WTC11 (cell line): ENCODE measurements at regions not wholly inside any gene's neighbourhood (a gene's known extent, or its start where the extent isn't known, plus 50 kb on each side); places are given as distances from the start of the nearest gene placed in this dataset.
"Not testable (repeated sequence)": the region's sequence is repeated elsewhere in the genome, so short reads cannot be mapped to it uniquely, and the experiment has no call there.

Experiments used
- ESRRA ChIP-seq: sonication (generic); formaldehyde crosslinking; IDR thresholded peaks from 2 replicates; pipeline ENCODE4 v1.8.1; 2022; ENCODE audit warnings: mild to moderate bottlenecking, missing genetic modification reagents, borderline replicate concordance
- GABPB1 ChIP-seq: sonication (generic); formaldehyde crosslinking; IDR thresholded peaks from 2 replicates; pipeline ENCODE4 v1.8.1; 2023; ENCODE audit warnings: mild to moderate bottlenecking, missing genetic modification reagents
- ZNF121 ChIP-seq: sonication (generic); formaldehyde crosslinking; IDR thresholded peaks from 2 replicates; pipeline ENCODE4 v1.8.0; 2023; ENCODE audit warnings: missing genetic modification reagents
- ZNF416 ChIP-seq: fragments of 250-450 bp; sonication (Bioruptor Pico); IDR thresholded peaks from 2 replicates; pipeline ENCODE4 v1.9.0; 2021; ENCODE audit warnings: mild to moderate bottlenecking, inconsistent platforms
- TF ChIP-seq, protein P1 (sequence below): sonication (generic); formaldehyde crosslinking; IDR thresholded peaks from 2 replicates; pipeline ENCODE4 v1.8.1; 2023; ENCODE audit warnings: mild to moderate bottlenecking, missing genetic modification reagents, moderate library complexity
- TF ChIP-seq, protein P2 (sequence below): sonication (generic); formaldehyde crosslinking; IDR thresholded peaks from 2 replicates; pipeline ENCODE4 v1.8.0; 2022; ENCODE audit warnings: mild to moderate bottlenecking, missing genetic modification reagents

DNA sequence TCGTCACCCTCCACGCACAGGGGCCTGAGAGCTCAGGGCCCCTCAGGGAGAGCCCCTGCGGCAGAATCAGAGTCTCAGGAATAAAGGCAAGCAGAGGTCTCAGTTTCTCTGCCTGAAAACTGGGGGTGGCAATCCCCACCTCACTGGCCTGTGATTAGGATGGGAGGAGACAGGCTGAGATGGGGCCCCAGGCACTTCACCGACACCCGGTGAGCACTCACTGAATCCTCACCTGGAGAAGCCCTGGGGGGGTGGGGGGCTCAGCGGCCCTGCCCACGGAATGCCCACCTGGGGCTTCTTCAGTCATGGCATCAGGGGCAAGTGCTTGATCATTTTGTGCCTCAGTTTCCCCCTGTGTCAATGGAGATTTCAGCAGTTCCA is 192.0 kb downstream of the LAT start:
- not testable (repeated sequence) for TF ChIP-seq ZNF416, ESRRA, GABPB1, ZNF121 (CRISPR knock-in tag)
- TF ChIP-seq, protein P1, sequence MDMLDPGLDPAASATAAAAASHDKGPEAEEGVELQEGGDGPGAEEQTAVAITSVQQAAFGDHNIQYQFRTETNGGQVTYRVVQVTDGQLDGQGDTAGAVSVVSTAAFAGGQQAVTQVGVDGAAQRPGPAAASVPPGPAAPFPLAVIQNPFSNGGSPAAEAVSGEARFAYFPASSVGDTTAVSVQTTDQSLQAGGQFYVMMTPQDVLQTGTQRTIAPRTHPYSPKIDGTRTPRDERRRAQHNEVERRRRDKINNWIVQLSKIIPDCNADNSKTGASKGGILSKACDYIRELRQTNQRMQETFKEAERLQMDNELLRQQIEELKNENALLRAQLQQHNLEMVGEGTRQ (CRISPR knock-in tag), result not testable (repeated sequence)
- TF ChIP-seq, protein P2, sequence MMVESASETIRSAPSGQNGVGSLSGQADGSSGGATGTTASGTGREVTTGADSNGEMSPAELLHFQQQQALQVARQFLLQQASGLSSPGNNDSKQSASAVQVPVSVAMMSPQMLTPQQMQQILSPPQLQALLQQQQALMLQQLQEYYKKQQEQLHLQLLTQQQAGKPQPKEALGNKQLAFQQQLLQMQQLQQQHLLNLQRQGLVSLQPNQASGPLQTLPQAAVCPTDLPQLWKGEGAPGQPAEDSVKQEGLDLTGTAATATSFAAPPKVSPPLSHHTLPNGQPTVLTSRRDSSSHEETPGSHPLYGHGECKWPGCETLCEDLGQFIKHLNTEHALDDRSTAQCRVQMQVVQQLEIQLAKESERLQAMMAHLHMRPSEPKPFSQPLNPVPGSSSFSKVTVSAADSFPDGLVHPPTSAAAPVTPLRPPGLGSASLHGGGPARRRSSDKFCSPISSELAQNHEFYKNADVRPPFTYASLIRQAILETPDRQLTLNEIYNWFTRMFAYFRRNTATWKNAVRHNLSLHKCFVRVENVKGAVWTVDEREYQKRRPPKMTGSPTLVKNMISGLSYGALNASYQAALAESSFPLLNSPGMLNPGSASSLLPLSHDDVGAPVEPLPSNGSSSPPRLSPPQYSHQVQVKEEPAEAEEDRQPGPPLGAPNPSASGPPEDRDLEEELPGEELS, result not testable (repeated sequence)
